ENCODE measurements at regions not wholly inside any gene's neighbourhood (a gene's known extent, or its start where the extent isn't known, plus 50 kb on each side); places are given as distances from the start of the nearest gene placed in this dataset.

DNA sequence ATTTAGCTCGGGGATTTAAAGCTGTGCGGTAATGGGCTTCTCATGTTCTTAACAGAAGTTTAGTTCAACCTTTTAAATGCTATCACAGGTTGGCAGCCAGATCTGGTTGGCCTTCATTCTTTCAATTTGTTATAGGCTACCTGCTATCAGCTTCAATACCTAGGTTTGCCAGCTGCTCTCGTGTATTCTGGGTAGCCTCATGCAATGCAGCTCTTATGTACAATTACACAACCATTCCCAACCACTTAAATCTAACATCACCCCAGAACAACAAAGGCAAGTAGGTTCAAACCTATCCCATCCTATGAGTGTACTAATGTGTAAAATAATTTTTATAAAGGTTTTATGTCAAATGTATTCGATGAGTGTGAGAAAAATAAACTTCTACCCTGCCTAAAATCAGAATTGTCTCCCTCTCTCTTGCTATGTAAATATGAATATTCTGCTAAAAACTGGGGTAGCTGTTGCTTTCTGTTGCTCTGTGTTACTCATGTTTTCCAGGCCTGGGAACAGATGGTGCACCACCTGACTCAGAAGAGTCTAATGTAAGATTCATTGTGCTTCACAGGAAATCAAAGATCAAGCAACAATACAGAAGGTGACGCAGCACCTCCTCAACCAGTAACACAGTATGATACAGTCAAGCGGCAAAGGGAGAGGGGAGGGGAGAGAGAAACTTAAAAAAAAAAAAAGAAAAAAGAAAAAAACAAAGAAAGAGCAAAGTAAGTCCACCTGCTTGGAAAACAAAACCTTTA lies 188.6 kb downstream of the ETV1 start:
- TF ChIP-seq EP300 (IDR thresholded peaks at IDR 0.05; ENCODE audit: borderline replicate concordance) = no peak
- TF ChIP-seq TEAD4 (IDR thresholded peaks at IDR 0.05) = no peak
- TF ChIP-seq TAF1 (IDR thresholded peaks at IDR 0.05; ENCODE audit: low read depth) = no peak
